AG04450 (cell line): ENCODE measurements at regions not wholly inside any gene's neighbourhood (a gene's known extent, or its start where the extent isn't known, plus 50 kb on each side); places are given as distances from the start of the nearest gene placed in this dataset.

ENCODE experiments used
- CTCF ChIA-PET: fragments of 300-600, 350-600 bp; formaldehyde crosslinking; extraction: SDS; loops from one replicate; lab custom pipeline; 2022; ENCODE audit warnings: antibody characterized with exemption, inconsistent platforms; lab: Charles Lee
- POLR2A ChIA-PET: fragments of 350-600 bp; formaldehyde crosslinking; extraction: SDS; loops from one replicate; lab custom pipeline; 2021; ENCODE audit warnings: antibody characterized with exemption, inconsistent platforms; lab: Yijun Ruan, JAX
- DNase-seq: peaks from one replicate; pipeline ENCODE4 v3.0.0-alpha.2; 2011; ENCODE audit warnings: low read depth, low spot score
- H3K27ac ChIP-seq: one replicate; pipeline ENCODE4 v1.5.1; 2012; ENCODE audit warnings: low read depth, low read length, control low read depth
- H3K27me3 ChIP-seq: one replicate; pipeline ENCODE4 v1.6.0; 2012; ENCODE audit warnings: low read length; ENCODE audit not compliant: control insufficient read depth, insufficient read depth
- H3K4me3 ChIP-seq: 2 replicates; pipeline ENCODE4 v1.5.1; 2011; ENCODE audit warnings: mild to moderate bottlenecking, low read depth, low read length, control low read depth
- H3K9me3 ChIP-seq: 2 replicates; pipeline ENCODE4 v1.5.1; 2012; ENCODE audit warnings: low read length; ENCODE audit not compliant: control insufficient read depth, insufficient read depth
- TF ChIP-seq, protein P1 (sequence below): IDR thresholded peaks from 2 replicates; pipeline ENCODE4 v1.5.1; 2011; ENCODE audit warnings: low read depth, low read length, control low read depth, inconsistent platforms

DNA sequence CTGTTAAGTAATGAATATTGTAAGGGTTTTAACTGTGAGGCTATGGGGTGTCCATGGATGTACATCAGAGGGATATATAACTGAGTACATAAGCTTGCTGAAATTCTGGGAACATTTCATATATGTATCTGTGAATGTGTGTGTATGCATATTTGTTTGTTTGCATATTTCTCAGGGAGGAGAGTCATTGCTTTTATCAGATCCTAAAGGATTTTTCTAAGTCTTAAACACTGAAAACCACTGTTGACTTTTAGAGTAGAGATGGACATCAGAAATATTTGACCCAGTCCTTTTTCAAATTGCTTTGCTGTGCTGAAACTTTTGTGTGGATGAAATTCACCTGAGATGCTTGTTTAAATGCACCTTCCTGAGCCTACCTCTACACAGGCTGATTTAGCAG is 410.6 kb downstream of the METTL15 start:
- TF ChIP-seq, protein P1, sequence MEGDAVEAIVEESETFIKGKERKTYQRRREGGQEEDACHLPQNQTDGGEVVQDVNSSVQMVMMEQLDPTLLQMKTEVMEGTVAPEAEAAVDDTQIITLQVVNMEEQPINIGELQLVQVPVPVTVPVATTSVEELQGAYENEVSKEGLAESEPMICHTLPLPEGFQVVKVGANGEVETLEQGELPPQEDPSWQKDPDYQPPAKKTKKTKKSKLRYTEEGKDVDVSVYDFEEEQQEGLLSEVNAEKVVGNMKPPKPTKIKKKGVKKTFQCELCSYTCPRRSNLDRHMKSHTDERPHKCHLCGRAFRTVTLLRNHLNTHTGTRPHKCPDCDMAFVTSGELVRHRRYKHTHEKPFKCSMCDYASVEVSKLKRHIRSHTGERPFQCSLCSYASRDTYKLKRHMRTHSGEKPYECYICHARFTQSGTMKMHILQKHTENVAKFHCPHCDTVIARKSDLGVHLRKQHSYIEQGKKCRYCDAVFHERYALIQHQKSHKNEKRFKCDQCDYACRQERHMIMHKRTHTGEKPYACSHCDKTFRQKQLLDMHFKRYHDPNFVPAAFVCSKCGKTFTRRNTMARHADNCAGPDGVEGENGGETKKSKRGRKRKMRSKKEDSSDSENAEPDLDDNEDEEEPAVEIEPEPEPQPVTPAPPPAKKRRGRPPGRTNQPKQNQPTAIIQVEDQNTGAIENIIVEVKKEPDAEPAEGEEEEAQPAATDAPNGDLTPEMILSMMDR: no peak
- POLR2A ChIA-PET: no interaction called here
- H3K27me3 ChIP-seq: no peaks in the 10 kb centered on the region
- no peaks in the 10 kb centered on the region for H3K9me3 ChIP-seq
- CTCF ChIA-PET: no interaction called here
- no peak overlapping the region for H3K4me3 ChIP-seq
- no peak for DNase-seq
- no peak overlapping the region for H3K27ac ChIP-seq

DNA sequence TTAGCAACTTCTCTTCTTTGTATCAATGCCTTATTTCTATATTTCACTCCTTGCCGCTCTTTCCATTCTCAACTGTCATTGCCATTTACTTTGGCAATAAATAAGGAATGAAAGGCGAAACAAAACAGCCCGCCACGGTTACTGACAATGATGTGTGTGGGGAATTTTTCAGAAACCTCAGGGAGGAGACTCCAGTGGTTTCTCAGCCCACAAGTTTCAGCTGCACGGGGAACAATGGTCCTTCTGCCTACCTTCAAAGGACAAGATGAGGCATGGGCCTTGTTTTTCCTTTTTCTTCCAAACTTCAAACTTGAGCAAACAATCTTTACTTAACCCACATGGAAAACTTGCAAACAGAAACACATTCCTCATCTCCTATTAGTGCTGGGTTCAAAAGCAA is 409.4 kb downstream of the METTL15 start:
- H3K4me3 ChIP-seq: no peak overlapping the region
- H3K27me3 ChIP-seq: no peaks in the 10 kb centered on the region
- CTCF ChIA-PET: no interaction called here
- peaks cover 7% of the 10 kb centered on the region for H3K9me3 ChIP-seq
- TF ChIP-seq, protein P1: no peak
- no peak overlapping the region for H3K27ac ChIP-seq
- no peak for DNase-seq
- POLR2A ChIA-PET: no interaction called here

DNA sequence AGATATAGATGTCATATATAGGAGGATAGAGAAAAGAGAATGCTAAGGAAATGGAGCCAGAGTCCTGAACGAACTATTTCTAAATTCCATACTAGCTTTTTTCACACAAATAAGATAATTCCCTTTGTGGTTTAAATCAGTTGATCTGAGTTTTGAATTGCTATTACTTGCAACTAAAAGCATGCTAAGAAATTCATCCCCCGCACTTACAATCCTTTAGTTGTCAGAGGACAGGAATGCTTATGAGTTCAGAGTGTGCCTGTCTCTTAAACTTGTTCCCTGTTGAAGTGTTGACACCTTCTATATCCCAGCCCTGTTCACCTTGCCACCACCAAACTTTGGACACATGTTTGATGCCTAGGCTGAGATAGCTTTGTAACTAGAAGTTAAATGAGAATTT is 406.2 kb downstream of the METTL15 start:
- H3K27ac ChIP-seq: no peak overlapping the region
- no peaks in the 10 kb centered on the region for H3K27me3 ChIP-seq
- peaks cover 13% of the 10 kb centered on the region for H3K9me3 ChIP-seq
- ChIA-PET POLR2A (no interaction called here), CTCF (no interaction called here)
- DNase-seq: no peak
- no peak overlapping the region for H3K4me3 ChIP-seq
- TF ChIP-seq, protein P1: no peak

DNA sequence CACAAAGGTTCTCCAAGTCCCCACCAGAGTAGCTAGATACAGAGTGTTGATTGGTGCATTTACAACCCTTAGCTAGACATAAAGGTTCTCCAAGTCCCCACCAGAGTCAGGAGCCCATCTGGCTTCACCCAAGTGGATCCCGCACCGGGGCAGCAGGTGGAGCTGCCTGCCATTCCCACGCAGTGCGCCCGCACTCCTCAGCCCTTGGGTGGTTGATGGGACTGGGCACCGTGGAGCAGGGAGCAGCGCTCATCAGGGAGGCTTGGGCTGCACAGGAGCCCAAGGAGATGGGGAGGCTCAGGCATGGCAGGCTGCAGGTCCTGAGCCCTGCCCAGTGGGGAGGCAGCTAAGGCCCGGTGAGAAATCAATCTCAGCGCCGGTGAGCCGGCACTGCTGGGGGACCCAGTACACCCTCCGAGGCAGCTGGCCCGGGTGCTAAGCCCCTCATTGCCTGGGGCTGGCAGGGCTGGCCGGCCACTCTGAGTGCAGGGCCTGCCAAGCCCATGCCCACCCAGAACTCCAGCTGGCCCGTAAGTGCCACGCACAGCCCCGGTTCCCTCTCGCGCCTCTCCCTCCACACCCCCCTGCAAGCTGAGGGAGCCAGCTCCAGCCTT is 404.1 kb downstream of the METTL15 start:
- Histone ChIP-seq H3K9me3 (peaks cover 13% of the 10 kb centered on the region), H3K27ac (no peak overlapping the region), H3K4me3 (no peak overlapping the region), H3K27me3 (no peaks in the 10 kb centered on the region)
- CTCF ChIA-PET: no interaction called here
- no peak for DNase-seq
- POLR2A ChIA-PET: interaction anchor here (1.0 kb wide), 1 partner anchor 22 kb away, joined by 3 read pairs; no protein-coding TSS in a partner anchor
- TF ChIP-seq, protein P1: no peak

DNA sequence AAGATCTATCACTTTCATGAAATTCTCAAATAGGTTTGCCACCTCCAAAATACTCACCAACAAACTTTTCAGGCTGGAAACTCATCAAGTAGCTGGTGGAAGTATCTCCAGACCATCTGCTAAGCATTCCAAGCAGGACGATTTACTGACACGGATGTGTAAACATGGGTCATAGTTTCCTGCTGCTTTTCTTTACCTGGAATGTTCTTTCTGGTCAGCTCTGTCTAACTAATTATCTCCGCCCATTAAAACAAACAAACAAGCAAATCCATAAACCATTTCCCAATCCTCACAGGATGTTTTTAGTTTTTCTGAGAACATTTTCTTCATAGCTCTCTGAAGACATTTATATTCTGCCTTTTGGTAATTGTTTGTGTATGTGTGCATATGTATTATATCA is 397.0 kb downstream of the METTL15 start:
- Histone ChIP-seq H3K27me3 (no peaks in the 10 kb centered on the region), H3K27ac (no peak overlapping the region), H3K9me3 (0 out of 2 replicates have a peak, but pooled peaks cover 4% of the 10 kb centered on the region), H3K4me3 (no peak overlapping the region)
- ChIA-PET CTCF (no interaction called here), POLR2A (no interaction called here)
- TF ChIP-seq, protein P1: no peak
- DNase-seq: no peak
